GM18498 (cell line): ENCODE measurements at regions not wholly inside any gene's neighbourhood (a gene's known extent, or its start where the extent isn't known, plus 50 kb on each side); places are given as distances from the start of the nearest gene placed in this dataset.

ENCODE experiments used
- ATAC-seq: cut with Tn5 transposase; IDR thresholded peaks from one replicate; pipeline ENCODE4 v1.9.1; 2021; ENCODE audit warnings: mild to moderate bottlenecking, moderate library complexity; ENCODE audit not compliant: unreplicated experiment

DNA sequence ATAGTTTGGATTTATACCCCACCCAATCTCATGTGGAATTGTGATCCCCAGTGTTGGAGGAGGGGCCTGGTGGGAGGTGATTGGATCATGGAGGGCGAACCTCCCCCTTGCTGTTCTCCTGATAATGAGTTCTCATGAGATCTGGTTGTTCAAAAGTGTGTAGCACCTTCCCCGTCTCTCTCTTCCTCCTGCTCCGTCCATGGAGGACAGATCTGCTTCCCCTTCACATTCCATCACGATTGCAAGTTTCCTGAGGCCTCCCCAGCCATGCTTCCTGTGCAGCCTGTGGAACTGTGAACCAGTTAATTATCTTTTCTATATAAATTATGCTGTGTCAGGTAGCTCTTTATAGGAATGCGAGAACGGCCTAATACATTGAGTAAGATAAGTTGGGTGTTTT lies 518.8 kb upstream of the LCORL start:
- ATAC-seq = no peak

DNA sequence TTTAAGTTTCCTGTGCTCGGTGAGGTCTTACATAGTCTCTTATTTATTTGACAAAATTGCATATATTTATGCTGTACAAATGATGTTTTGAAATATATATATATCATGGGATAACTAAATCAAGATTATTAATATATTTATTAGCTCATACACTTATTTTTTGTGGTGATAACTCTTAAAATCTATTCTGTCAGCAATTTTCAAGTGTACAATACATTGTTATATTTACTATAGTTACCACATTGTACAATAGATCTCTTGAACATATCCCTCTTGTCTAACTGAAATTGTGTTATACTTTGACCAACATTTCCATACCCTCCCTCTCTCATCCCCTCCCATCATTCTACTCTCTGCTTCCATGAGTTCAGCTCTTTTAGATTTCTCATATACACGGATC lies 516.6 kb upstream of the LCORL start:
- no peak for ATAC-seq

DNA sequence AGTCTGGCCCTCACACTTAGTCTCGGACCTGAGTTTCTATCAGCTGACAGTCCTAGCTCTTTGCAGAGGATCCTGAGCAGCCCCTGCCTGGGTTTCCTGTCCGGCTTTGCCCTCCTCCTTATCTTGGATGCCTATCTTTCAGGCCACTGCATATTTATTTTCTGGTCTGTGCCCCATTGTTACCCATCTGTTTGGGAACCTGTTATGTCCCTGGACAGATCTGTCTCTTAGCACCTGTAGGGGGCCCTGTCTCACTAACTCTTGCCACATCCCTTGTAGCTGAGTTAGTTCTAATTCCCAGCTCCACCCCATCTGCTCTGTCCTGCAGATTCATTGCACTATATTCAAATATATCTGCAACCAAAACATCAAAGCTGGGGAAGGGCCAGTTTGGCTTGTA lies 514.9 kb upstream of the LCORL start:
- ATAC-seq = no peak

DNA sequence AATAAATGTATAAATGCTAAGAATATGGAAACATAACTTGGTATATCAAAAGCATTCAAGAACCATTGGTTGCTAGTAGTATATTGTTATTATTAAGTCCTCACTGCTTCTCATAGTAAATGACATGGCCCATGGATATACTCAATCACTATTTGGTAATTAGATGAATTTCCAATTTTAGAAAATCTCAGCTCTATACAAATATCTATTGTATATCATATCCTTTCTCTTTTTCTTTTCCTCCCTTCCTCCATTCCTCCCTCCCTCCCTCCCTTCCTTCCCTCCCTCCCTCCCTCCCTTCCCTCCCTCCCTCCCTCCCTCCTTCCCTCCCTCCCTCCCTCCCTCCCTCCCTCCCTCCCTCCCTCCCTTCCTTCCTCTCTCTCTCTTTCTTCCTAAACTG lies 514.4 kb upstream of the LCORL start:
- no peak for ATAC-seq

DNA sequence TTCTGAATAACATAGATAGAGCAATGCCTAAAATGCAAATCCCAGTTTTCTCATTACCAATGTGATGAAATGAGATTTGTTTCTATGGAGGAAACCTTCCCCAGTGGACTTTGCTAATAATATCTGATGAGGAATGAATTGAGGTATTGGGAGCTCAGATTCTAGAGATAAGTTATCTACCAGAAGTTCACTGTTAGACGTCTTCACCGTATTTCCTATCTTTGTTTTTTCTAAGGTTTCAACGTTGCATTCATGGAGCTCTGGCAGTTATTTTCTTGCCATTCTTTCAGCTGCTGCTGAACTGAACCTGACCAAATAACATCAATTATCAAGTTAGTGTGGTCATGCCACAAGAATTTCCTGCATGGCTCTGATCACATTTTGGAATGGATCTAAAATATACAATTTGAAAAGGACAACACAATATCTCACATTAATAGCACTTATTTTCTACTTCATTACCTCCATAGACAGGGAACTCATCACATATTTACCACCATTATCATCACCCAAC lies 511.8 kb upstream of the LCORL start:
- no peak for ATAC-seq

DNA sequence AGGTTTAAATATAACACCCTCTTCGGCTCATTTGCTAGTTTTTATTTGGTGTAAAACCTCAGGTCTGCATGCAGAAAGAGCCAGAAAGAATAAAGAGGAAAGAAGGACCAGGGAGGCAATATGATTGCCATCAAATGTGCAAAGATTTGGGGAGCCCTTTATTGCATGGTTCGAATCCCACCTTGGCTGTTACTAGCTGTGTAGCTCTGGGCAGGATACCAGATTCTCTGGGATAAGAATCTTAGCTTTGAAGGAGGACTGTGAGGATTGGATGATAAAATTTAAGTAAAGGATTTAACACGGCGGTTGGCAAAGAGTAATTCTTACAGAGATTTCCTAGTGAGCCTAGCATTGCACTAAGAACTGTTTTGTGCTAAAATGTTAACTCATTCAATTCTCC lies 510.2 kb upstream of the LCORL start:
- no peak for ATAC-seq

DNA sequence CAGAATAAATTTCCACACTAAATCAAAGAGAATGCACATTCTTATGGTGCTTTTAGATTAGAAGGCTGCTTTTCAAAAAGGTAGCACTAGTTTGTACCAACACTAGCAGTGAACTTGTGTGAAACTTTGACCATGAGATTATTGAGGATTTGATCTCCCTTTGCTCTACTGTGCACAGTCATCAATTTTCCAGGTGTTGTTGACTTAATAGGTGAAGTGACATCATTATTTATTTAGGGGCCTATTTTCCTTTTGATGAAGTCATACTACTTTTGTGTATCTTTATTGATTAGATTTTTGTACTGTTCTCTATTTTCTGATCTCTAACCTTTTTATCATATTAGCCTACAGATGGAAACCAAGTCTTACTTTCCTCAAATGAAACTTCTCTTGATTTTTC lies 507.9 kb upstream of the LCORL start:
- no peak for ATAC-seq

DNA sequence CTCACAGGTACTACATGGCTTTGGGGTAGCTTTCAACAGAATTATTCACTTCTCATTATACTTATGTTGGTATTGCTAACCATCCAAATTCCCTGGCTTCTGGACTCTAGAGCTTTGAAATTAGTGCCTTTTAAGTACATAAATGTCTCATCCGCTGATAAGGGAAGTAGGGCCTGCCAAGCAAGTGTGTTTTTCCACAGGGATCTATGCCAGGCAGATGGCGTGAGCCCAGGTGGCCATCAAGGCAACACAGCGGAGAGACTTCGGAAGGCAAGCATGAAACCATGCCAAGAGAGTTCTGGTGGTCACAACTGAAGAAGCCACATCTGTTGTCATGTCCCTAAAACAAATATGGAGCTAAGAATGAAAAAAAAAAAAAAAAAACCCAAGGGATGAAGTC lies 503.1 kb upstream of the LCORL start:
- no peak for ATAC-seq

DNA sequence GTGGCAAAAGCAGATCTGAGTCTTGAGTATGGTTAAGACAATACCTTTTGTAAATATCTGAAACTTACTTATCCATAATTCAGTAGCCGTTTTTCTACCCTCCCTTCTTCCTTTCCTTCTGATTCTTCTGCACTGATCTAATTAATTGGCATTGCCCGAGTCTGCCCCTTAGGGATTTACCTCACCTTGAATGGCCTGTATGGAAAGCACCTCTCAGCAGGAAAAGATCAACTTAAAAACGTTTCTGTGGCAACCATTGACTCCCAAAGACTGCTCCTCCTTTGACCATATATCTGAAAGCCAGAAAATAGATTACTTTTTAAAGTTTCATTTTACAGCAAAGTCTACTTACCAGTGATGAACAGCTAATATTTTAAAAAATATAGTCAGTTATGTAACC lies 496.5 kb upstream of the LCORL start:
- no peak for ATAC-seq

DNA sequence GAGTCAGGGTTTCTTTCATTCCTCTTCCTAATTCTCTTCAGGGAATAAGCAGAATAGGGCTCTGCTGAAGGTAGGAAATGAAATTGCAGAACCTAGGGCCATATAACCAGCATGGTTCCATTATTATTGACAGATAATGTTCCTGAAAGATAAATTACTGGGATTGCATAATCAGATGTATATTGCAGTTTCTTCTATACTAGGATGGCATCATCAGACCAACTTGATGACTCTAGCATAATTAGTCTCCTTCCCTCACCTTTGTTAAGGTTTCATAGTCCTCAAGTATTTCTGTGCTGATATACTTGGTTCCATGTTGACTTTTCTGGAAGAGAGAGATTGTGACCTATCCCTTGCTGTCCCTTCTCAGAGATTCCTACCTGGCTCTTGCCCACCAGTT lies 492.3 kb upstream of the LCORL start:
- no peak for ATAC-seq

DNA sequence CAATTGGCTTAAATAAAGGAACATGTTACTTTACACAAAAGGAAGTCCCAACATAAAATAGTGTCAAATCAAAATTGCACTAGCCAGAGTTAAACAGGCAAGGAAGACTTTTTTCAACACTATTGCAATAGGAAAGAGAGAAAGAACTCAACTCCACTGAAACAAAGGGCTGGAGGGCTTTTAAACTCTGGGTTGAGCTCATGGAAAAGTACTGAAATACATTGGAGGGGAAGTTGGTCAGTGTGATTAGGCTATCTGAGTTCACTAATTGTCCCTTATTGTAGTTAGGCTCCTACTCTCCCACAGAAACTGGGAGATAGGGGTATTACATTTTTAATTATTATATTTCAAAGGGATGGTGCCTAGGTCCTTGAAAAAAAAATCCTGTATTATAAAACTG lies 491.2 kb upstream of the LCORL start:
- no peak for ATAC-seq

DNA sequence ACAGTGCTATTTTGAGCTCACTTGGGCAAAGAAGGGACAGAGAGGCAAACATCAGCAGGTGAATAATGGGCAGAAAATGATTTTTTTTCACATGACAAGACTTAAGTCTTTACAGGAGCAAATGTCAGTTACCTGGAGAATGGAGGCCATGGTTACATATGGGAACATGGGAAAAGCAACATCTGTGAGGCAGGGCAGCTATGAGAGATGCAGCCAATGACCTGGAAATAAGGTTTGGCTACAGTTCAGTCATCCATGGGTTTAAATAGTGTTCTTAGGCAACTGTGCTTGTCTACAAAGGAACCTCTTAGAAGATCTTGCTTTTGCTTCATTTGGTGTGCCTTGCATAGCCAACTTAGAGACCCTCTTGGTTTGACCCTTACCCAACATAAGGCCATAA lies 490.2 kb upstream of the LCORL start:
- ATAC-seq = no peak

DNA sequence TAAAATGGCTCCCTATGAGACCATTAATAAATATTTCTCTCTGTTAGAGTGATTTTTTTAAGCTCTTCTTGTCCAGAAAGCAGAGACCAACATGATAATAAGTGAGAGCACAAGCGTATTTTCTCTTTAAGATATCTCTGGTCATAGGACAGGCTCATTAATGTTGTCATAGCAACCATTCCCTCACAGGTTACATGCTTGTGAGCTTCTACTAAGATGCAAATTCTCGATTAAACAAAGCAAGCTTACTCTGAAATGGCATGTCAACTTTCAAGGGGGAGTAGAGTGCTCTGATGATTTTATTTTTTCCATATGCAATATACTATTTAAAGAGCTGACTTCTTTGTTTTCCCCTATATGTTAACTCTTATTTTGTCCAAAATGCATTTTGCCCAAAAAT lies 487.2 kb upstream of the LCORL start:
- no peak for ATAC-seq

DNA sequence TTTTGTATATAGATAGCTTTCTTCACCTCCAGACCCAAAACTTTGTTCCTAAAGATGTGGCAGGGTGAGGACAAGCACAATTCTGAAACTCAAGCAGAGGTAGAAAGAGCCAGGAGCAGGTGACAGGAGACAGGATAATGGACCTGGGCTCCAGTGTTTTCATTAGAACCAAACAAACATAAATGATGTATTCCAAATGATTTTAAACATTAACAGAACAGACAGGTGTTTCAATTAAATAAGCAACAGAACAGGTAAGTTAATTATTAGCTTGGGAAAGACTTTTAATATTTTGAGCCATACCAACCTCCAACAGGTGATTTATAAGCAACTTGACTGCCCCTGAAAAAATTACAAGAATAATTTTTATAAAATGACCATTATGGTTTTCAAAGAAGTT lies 459.4 kb upstream of the LCORL start:
- ATAC-seq = no peak

DNA sequence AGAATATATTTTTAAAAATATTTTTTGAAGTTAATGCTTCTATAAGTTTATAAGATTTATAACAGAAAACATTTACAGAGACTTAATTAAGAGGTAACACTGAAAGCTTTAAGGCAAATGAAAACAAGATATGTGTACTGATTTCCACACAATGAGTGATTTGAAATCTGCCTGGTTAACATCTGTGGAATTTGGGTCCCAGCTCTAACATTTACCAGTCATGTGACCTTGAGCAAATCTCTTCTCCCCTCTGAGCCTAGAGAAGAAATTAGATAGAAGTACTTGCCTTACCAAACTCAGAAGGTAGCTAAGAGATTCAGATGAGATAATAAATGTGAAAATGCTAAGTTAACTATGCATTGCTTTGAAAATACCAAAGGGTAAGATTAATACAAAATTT lies 458.8 kb upstream of the LCORL start:
- ATAC-seq = no peak

DNA sequence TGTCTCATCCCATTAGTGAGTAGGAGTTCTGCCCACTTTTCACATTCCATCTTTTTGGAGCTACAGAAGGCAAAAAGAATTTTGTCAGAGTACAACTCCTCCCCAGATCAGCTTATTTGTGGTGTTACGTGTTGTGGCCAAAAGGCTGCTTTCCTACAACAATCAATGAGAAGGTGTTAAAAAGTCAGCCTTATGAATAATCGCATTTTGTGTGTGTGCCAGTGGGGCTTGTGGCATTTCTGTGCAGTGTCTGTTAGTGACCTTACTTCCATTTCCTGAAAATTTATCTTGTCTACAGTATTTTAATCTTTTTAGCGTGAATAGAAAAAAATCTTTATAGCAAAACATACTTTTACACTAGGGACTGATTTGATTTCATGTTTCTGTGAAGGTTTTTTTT lies 458.3 kb upstream of the LCORL start:
- no peak for ATAC-seq

DNA sequence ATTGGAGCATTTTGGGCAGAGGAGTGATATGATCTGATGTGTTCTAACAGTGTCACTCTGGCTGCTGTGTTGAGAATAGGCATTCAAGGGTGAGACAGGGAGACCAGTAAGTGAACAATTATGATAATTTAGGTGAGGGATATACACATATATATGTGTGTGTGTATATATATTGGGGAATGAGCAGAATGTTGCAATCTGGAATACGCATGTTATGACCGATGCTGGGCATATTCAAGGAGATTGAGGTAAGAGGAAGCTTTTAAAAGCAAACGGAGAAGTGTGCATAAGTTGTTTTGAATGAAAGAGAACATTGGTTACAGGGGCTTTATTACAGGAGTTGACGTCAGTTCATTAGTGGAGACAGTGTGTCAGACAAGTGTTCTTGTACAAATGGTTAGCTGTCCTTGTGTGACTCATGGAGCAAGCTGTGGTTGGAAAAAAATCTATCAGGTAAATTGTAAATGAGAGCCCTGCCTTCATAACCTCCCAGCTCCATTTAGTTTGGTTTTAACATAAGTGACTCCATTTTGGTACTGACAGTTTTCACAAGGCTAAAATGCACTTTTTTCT lies 442.5 kb upstream of the LCORL start:
- no peak for ATAC-seq

DNA sequence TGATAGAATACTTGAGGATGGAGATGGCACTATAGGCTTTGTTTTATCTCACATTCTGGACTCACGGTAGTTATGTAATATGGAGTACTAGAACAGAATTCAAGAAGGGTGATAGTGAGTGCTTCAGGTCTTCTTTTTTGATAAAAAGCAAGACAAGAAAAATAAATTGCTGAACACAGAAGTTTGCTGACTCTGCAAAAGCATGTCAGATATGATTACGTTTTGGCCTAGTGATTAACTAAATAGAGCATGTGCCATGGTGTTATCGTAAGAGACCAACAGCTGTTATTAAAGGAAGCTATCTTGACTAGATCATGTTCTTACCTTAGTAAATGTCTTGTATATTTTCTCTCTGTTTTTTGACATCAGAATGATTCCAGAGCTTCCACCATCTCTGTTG lies 436.9 kb upstream of the LCORL start:
- no peak for ATAC-seq

DNA sequence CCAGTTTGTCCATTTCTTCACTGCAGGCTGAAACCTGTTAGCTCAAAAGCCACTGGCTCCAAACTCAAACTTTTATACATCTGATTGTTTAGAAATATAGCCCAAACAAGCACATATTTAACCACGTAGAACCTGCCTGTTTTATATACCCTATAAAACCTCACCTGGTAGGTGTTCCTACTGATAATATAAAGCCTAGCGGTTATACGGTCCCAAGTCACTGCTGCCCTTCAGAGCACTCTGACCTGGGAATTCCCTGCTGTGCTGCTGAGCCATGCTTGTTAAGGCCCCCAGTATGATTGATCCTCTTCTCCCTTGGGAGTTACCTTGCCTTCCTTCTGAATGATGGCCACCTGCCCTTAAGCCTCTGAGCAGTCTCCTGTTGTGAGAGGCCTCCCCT lies 432.8 kb upstream of the LCORL start:
- ATAC-seq = no peak

DNA sequence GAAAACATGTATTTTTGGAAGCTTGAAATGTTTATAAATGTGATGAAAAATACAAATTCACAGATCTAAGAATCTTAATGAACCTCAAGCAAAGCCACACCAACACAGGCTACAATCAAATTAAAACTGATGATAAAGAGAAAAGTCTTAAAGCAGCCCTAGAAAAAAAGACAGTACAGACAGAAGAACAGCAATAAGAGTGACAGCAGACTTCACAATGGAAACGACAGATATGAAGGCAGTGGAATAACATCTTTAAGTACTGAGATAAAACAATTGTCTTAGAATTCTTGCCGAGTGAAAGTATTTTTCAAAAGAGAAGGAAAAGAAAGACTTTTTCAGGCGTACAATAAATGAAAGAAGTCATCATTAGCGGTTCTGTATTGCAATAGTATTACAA lies 423.6 kb upstream of the LCORL start:
- no peak for ATAC-seq

DNA sequence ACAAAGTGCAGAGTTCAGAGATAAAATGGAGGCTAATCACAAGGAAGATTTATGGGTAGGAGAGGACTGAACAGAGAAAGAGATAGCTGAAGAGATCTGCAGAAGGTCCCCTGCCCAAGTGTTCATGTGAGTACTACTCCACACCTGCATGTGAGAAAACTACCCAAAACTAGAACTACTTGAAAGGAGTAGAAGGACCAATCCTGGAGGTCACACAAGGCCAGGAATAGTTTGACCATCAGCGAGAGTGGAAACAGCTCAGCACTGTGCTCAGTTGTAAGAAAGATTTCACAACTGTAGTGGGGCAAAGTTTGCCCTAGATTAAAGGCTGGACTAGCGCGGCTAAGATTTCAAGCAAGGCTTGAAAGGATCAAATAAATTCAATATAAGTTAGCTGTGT lies 422.7 kb upstream of the LCORL start:
- ATAC-seq = no peak

DNA sequence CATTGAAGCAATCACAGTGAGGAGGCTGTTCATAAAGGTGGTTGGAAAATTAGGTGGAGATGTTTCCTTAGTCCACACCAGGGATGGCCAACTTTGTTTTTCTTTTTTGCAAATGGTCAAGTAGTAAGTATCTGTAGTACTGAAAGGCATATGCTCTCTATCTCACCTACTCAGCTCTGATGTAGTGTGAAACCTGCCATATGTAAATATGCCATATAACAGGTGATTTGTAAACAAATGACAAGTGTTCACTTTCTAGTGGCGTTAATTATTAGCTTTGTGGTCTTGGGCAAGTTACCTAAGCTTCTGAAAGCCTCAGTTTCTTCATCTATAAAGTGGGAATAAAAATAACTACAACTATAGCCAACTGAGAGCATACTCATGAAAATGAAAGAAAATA lies 421.4 kb upstream of the LCORL start:
- no peak for ATAC-seq

DNA sequence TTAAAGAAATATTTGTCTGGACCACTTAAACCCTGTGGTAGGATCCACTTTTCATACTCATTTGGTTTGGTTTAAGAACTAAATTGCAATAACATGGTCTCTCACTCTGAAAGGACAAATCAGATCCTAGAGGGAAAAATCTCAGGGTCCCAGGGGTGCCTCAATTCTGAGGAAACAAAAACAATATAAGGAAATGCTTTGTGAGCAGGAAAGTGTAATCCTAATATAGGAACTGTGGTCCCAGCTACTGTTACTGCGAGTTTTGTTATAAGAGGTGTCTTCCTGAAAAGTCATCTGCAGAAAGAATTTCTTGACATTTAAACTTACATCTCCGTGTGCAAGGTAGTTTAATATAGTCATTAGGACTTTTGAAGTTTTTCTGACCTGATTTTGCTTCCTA lies 420.1 kb upstream of the LCORL start:
- no peak for ATAC-seq

DNA sequence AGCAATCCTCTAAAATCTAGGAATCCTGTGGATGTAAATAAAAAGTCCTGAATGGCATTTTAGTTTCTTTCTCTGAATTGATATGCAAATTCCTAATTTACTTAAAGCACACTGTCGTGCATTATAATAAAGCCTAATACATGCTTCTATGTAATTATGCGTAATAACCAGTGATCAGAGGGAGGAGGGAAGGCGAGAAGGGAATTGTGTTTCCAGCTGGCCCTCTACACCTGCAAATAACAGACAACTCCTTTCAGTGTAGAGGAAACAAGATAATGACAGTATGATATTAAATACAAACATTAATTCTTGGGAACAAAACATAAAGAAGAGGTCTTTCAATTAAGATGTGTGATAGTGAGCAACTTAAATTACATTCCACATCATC lies 419.6 kb upstream of the LCORL start:
- no peak for ATAC-seq
